ENCODE measurements at regions not wholly inside any gene's neighbourhood (a gene's known extent, or its start where the extent isn't known, plus 50 kb on each side); places are given as distances from the start of the nearest gene placed in this dataset.

DNA sequence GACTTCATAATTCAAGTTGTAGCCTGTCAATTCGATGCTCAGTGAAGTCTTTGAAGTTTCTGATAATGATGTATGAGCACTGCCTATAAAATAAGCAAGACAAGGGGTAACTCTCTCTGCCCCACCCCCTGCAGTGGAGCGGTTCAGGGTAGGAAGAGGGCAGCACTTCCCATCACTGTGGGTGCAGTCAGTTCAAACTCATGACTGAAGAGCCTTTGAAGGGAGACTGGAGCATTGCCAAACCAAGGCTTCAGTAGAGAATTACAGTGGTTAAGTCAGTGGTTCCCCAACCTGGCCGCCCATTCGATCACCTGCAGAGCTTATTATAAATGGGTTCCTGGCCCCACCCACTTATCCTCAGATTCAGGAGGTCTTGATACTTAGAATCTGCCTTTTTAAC lies 190.6 kb downstream of the SHQ1 start:
- H3K4me1 Mint-ChIP-seq = peaks cover 8 to 19% of the 10 kb centered on the region in 2 experiments
- no peak for TF ChIP-seq CTCF (conservative IDR thresholded peaks at IDR 0.05)

More for the DNA sequence above, 190.6 kb downstream of the SHQ1 start:
- peaks cover 2% of the 10 kb centered on the region; the same call in 1 of the 2 replicates for H3K27me3 Mint-ChIP-seq (ENCODE audit: low read depth)
- H3K23ac ChIP-seq (ENCODE audit: insufficient read length, low read depth, low read length) = no peak overlapping the region
- H3K4me3 Mint-ChIP-seq = no peak overlapping the region
- H3K9me3 ChIP-seq (ENCODE audit: control insufficient read depth, low read depth, low read length) = no peaks in the 10 kb centered on the region
- H3K14ac ChIP-seq (ENCODE audit: insufficient read depth, low read length) = no peak overlapping the region
- H3K4me1 ChIP-seq (ENCODE audit: insufficient read depth, low read length) = no peaks in the 10 kb centered on the region; the same call in 1 of the 2 replicates
- no peak overlapping the region for H2BK15ac ChIP-seq (ENCODE audit: low read depth, low read length)
- no peak overlapping the region for H4K5ac ChIP-seq (ENCODE audit: insufficient read length, low read depth, low read length)
- H3T11ph ChIP-seq (ENCODE audit: low read length) = no peak overlapping the region
- no peaks in the 10 kb centered on the region for H3K36me3 Mint-ChIP-seq (ENCODE audit: insufficient read depth in 1 of 3, low read depth in 3 of 3)
- H3K27me3 ChIP-seq (ENCODE audit: insufficient read depth, low read length) = no peaks in the 10 kb centered on the region
- DNase-seq = no peak
- H3K23me2 ChIP-seq (ENCODE audit: insufficient read length, low read depth, low read length, poor library complexity, severe bottlenecking) = no peaks in the 10 kb centered on the region
- H2BK20ac ChIP-seq (ENCODE audit: low read depth, low read length, poor library complexity, severe bottlenecking) = no peak overlapping the region
- H3K9ac ChIP-seq (ENCODE audit: extremely low read depth, insufficient read length, low read length) = no peak overlapping the region
- H3K4ac ChIP-seq (ENCODE audit: low read depth, low read length) = no peak overlapping the region
- H2BK5ac ChIP-seq (ENCODE audit: insufficient read length, low read length) = no peak overlapping the region
- WGBS (ENCODE audit: extremely low coverage, insufficient read length, low lambda C conversion rate) = no CpG with 5 or more reads among the region's 4 CpGs
- H2BK12ac ChIP-seq (ENCODE audit: insufficient read length, low read depth, low read length) = no peak overlapping the region
- no peak overlapping the region for H3K56ac ChIP-seq (ENCODE audit: insufficient read length, low read depth, low read length)
- H3K27ac Mint-ChIP-seq = no peak overlapping the region
- H2AK5ac ChIP-seq (ENCODE audit: insufficient read length, low read length) = no peak overlapping the region
- H3K79me1 ChIP-seq (ENCODE audit: insufficient read depth, low read depth, low read length, poor library complexity, severe bottlenecking) = no peaks in the 10 kb centered on the region
- no peaks in the 10 kb centered on the region for H3K79me2 ChIP-seq (ENCODE audit: insufficient read depth, low read length)
- H3K27ac ChIP-seq (ENCODE audit: insufficient read length, low read depth, low read length) = no peak overlapping the region
- no peaks in the 10 kb centered on the region for H3K9me3 Mint-ChIP-seq
- no peak overlapping the region for H2AFZ ChIP-seq (ENCODE audit: low read length)
- H2BK120ac ChIP-seq (ENCODE audit: low read depth, low read length, poor library complexity, severe bottlenecking) = no peak overlapping the region
- H4K8ac ChIP-seq (replicated peaks; ENCODE audit: insufficient read length, low read depth, low read length) = no peak overlapping the region
- H4K20me1 ChIP-seq (ENCODE audit: control insufficient read depth, insufficient read depth, insufficient read length) = no peaks in the 10 kb centered on the region
- H4K91ac ChIP-seq (ENCODE audit: insufficient read length, low read depth, low read length) = no peak overlapping the region
- no peak overlapping the region for H3K18ac ChIP-seq (ENCODE audit: insufficient read length, low read depth, low read length)
- no peak overlapping the region for H3K4me2 ChIP-seq (ENCODE audit: insufficient read depth, insufficient read length, low read length)

All from H9 (cell line).